CD4-positive, CD25-positive, alpha-beta regulatory T cell (primary cell): ENCODE measurements at regions not wholly inside any gene's neighbourhood (a gene's known extent, or its start where the extent isn't known, plus 50 kb on each side); places are given as distances from the start of the nearest gene placed in this dataset.
A peak's percentile ranks its signal among the peaks of the same experiment; 100 is the strongest.
"Not testable (repeated sequence)": the region's sequence is repeated elsewhere in the genome, so short reads cannot be mapped to it uniquely, and the experiment has no call there.

ENCODE experiments used
- ATAC-seq, 2 donors: fragments of 150-1000 bp; cut with Tn5 transposase; one replicate each; pipeline ENCODE4 v1.10.0; 2021; ENCODE audit warnings: low read depth in 2 of 2, moderate number of reproducible peaks in 2 of 2, moderate library complexity in 1 of 2
- DNase-seq, 3 donors: peaks; one replicate each; pipeline versions ENCODE4 v3.0.0 to v3.0.0-alpha.2; 2012 to 2022; ENCODE audit warnings: mixed read lengths in 1 of 3
- H3K27ac ChIP-seq: one replicate; pipeline ENCODE4 v1.7.0; 2013; ENCODE audit warnings: mild to moderate bottlenecking, low read length; ENCODE audit not compliant: insufficient read depth, poor library complexity, severe bottlenecking
- H3K27me3 ChIP-seq: one replicate; pipeline ENCODE4 v1.7.0; 2013; ENCODE audit warnings: low read length; ENCODE audit not compliant: control insufficient read depth, insufficient read depth
- H3K36me3 ChIP-seq: one replicate; pipeline ENCODE4 v1.7.0; 2013; ENCODE audit warnings: mild to moderate bottlenecking, low read length, moderate library complexity; ENCODE audit not compliant: control insufficient read depth, insufficient read depth
- H3K4me1 ChIP-seq: 2 replicates; pipeline ENCODE4 v1.7.0; 2013; ENCODE audit warnings: mild to moderate bottlenecking, low read length; ENCODE audit not compliant: insufficient read depth, control insufficient read depth, poor library complexity, severe bottlenecking
- H3K4me3 ChIP-seq: one replicate; pipeline ENCODE4 v1.7.0; 2013; ENCODE audit warnings: low read depth, mild to moderate bottlenecking, low read length, moderate library complexity
- H3K9me3 ChIP-seq, 2 experiments: 1 replicate in 1 of 2; 2 replicates in 1 of 2; pipeline ENCODE4 v1.7.0; 2013; ENCODE audit warnings: low read length in 2 of 2, mild to moderate bottlenecking in 1 of 2, moderate library complexity in 1 of 2; ENCODE audit not compliant: control insufficient read depth in 2 of 2
- H3K27ac Mint-ChIP-seq, 3 donors: one replicate each; pipeline ENCODE4 v1.8.0; 2020 to 2022; ENCODE audit warnings: mild to moderate bottlenecking in 3 of 3, mixed read lengths in 3 of 3, moderate library complexity in 2 of 3
- H3K27me3 Mint-ChIP-seq: one replicate; pipeline ENCODE4 v1.8.0; 2022; ENCODE audit warnings: mild to moderate bottlenecking, mixed read lengths
- H3K36me3 Mint-ChIP-seq: one replicate; pipeline ENCODE4 v1.8.0; 2020; ENCODE audit warnings: mixed read lengths
- H3K4me1 Mint-ChIP-seq, 4 donors: one replicate each; pipeline ENCODE4 v1.8.0; 2020 to 2022; ENCODE audit warnings: mixed read lengths in 4 of 4, mild to moderate bottlenecking in 1 of 4
- H3K4me3 Mint-ChIP-seq, 4 donors: one replicate each; pipeline ENCODE4 v1.8.0; 2020 to 2022; ENCODE audit warnings: mild to moderate bottlenecking in 4 of 4, mixed read lengths in 4 of 4, moderate library complexity in 3 of 4
- H3K9me3 Mint-ChIP-seq, 7 donors: one replicate each; pipeline ENCODE4 v1.8.0; 2020 to 2022; ENCODE audit warnings: mixed read lengths in 7 of 7, mild to moderate bottlenecking in 3 of 7, moderate library complexity in 2 of 7

DNA sequence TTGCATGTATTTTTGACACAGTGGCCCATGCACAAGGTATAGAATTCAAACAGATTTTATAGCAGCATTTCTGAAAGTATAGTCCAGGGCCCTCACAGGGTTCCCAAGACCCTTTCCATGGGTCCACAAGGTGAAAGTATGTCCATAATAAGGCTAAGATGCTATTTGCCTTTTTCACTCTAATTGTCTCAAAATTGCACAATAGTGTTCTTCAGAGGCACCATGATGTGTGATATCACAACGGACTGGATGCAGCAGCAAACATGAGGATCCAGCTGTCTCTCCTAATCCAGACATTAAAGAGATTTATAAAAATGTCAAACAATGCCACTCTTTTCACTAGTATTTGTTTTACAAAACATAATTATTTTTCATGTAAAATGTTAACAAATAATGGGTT lies 88.8 kb upstream of the PRDX6 start:
- Mint-ChIP-seq H3K27ac (no peak overlapping the region), H3K4me1 (peaks cover 0 to 2% (median 0%) of the 10 kb centered on the region in 4 donors), H3K36me3 (peaks cover 21% of the 10 kb centered on the region), H3K27me3 (no peaks in the 10 kb centered on the region), H3K9me3 (no peaks in the 10 kb centered on the region), H3K4me3 (no peak overlapping the region)
- ATAC-seq (no peak), DNase-seq (no peak)
- Histone ChIP-seq H3K36me3 (no peaks in the 10 kb centered on the region), H3K27ac (no peak overlapping the region), H3K9me3 (no peaks in the 10 kb centered on the region), H3K27me3 (no peaks in the 10 kb centered on the region), H3K4me1 (no peaks in the 10 kb centered on the region), H3K4me3 (no peak overlapping the region)

DNA sequence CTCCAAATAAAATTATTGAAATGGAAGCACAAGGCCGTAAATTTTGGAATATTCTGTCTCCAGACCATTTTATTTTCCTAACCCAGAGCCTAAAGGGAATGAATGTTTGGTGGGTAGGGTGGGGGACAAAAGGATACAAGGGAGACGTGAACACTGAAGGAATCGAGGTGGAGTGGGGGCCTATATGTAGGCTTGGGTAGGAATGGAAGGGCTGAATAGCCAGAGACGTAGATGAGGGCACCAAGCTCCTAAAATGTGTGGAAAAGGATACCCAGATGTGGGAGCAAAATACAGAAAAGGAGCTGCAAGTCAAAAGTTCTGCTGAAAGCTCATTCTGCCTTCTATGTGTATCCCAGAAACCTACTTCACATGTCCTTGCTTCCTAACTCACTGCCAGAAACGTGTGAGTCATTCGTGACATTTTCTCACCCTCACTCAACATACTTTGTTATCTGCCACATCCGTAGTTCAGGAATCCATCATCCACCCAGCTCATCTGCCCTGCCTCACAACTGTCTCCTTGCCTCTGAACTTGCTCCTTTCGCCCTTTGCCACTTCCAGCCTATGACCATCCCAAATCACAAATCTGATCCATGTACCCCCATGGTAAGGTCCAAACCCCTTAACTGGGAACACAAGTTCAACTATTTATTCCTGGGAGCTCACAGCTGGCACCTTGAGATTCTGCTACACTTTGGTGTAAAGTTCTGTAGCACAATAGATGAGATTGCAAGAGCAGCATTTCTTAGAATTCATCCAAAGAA lies 84.1 kb upstream of the PRDX6 start:
- Mint-ChIP-seq H3K4me3 (no peak overlapping the region), H3K36me3 (peaks cover 3% of the 10 kb centered on the region), H3K27me3 (no peaks in the 10 kb centered on the region), H3K27ac (peak overlapping the region in 1 of 3 donors; percentile 2), H3K9me3 (no peaks in the 10 kb centered on the region), H3K4me1 (no peaks in the 10 kb centered on the region)
- H3K27me3 ChIP-seq, result no peaks in the 10 kb centered on the region
- H3K4me3 ChIP-seq, result no peak overlapping the region
- no peak for DNase-seq
- no peak for ATAC-seq
- H3K9me3 ChIP-seq, result no peaks in the 10 kb centered on the region
- H3K27ac ChIP-seq, result no peak overlapping the region
- H3K36me3 ChIP-seq, result no peaks in the 10 kb centered on the region
- no peaks in the 10 kb centered on the region for H3K4me1 ChIP-seq

DNA sequence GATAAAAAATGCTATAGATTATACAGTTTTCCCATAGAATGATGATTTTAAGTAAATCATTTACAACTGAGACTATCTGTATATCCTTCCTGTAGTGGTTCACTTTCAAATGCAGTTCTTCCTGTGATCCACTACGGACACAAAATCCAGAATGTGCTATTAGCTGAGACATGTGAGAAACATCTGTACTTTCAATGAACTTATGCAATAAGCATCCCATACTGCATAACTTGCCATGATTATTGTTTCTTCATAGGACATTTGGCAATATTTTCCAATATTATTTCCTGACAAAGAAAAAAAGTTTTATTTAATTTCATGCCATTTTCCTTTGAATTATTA lies 83.5 kb upstream of the PRDX6 start:
- Mint-ChIP-seq H3K36me3 (peaks cover 3% of the 10 kb centered on the region), H3K27me3 (no peaks in the 10 kb centered on the region), H3K9me3 (no peaks in the 10 kb centered on the region), H3K4me3 (no peak overlapping the region), H3K4me1 (no peaks in the 10 kb centered on the region), H3K27ac (peak overlapping the region in 1 of 3 donors; percentile 2)
- Histone ChIP-seq H3K36me3 (no peaks in the 10 kb centered on the region), H3K9me3 (no peaks in the 10 kb centered on the region), H3K4me3 (no peak overlapping the region), H3K27ac (no peak overlapping the region), H3K27me3 (no peaks in the 10 kb centered on the region), H3K4me1 (no peaks in the 10 kb centered on the region)
- DNase-seq, result no peak
- ATAC-seq, result no peak

DNA sequence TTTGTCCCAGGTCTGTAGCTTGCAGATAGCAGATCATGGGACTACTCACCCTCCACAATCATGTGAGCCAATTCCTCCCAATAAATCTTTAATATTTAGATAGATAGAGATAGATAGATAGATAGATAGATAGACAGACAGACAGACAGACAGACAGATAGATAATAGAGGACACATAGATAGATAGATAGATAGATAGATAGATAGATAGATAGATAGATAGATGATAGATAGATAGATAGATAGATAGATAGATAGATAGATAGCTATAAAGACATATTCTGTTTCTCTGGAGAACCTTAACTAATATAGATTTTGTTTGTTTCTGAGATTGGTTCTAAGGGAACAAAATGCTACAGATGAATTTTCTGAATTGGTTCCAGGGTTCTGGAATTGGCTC lies 82.3 kb upstream of the PRDX6 start:
- H3K4me3 ChIP-seq, H3K27ac ChIP-seq, H3K4me1 ChIP-seq, H3K36me3 Mint-ChIP-seq, H3K27ac Mint-ChIP-seq, H3K27me3 Mint-ChIP-seq, H3K36me3 ChIP-seq, H3K9me3 Mint-ChIP-seq, DNase-seq, ATAC-seq, H3K27me3 ChIP-seq, H3K4me1 Mint-ChIP-seq, H3K9me3 ChIP-seq, H3K4me3 Mint-ChIP-seq: not testable (repeated sequence)

DNA sequence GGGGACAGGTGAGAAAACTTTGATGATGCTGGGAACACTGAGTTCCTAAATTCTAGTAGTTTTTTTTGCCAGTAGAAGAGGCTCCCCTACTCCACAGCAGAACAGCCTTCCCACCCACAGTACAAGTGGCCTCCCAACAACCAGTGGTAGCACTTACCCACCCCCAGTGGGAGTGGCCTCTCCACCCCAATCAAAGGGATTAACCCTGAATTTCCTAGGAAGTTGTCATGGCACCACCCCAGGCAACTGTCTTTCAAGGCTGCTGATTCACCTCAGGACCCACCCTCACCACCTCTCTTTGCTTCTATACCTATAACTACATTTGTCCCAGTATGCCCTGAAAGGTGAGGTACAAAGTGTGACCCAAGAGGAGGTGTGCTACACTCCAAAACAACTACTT lies 81.4 kb upstream of the PRDX6 start:
- DNase-seq (no peak), ATAC-seq (no peak)
- Mint-ChIP-seq H3K27ac (no peak overlapping the region), H3K4me3 (no peak overlapping the region), H3K9me3 (no peaks in the 10 kb centered on the region), H3K36me3 (peaks cover 3% of the 10 kb centered on the region), H3K4me1 (no peaks in the 10 kb centered on the region), H3K27me3 (no peaks in the 10 kb centered on the region)
- Histone ChIP-seq H3K9me3 (no peaks in the 10 kb centered on the region), H3K4me3 (no peak overlapping the region), H3K36me3 (peaks cover 3% of the 10 kb centered on the region), H3K27me3 (no peaks in the 10 kb centered on the region), H3K27ac (no peak overlapping the region), H3K4me1 (no peaks in the 10 kb centered on the region)

DNA sequence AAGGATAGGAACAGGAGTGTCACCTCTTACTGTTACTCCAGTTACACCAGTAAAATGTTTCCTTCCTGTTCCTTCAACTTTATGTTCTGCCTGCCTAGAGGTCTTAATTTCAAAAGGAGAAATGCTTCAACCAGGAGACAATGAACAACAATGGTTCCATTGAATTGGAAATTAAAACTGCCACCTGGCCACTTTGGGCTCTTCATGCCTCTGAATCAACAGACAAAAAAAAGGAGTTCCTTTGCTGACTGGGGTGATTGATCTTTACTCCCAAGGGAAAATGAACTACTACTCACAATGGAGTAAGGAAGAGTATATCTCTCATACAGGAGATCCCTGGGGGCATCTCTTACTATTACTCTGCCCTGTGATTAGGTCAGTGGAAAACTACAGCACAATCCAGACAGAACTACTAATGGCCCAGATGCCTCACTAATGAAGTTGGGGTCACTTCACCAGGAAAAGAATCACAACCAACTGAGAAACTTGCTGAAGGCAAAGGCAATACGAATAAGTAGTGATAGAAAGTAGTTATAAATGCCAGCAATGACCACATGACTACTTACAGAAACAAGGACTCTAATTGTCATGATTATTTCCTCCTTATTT lies 76.6 kb upstream of the PRDX6 start:
- H3K9me3 ChIP-seq, result no peaks in the 10 kb centered on the region
- Mint-ChIP-seq H3K4me1 (peaks cover 0 to 2% (median 0%) of the 10 kb centered on the region in 4 donors), H3K27me3 (no peaks in the 10 kb centered on the region), H3K36me3 (peaks cover 13% of the 10 kb centered on the region), H3K27ac (no peak overlapping the region), H3K4me3 (no peak overlapping the region), H3K9me3 (no peaks in the 10 kb centered on the region)
- ATAC-seq, result no peak
- DNase-seq, result no peak
- H3K27me3 ChIP-seq, result no peaks in the 10 kb centered on the region
- no peak overlapping the region for H3K4me3 ChIP-seq
- no peak overlapping the region for H3K27ac ChIP-seq
- H3K36me3 ChIP-seq, result peaks cover 3% of the 10 kb centered on the region
- H3K4me1 ChIP-seq, result no peaks in the 10 kb centered on the region

DNA sequence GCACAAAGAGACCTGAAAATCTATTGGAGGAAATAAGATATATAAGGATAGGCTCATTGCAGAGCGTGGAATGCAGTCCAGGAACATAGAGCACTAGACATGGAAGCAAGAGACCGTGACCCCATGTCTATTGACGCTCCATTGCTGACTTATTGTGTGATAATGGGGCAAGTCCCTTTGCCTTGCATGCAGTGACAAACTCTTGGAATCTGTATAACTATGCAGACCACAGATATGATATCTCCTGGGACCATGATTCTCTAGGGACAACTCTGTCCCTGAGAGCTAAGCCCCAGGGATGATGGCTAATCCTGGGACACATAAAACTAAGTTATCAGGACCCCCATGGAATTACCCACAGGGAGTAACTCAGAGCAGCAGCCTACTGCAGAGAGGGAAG lies 73.1 kb upstream of the PRDX6 start:
- Histone ChIP-seq H3K9me3 (no peaks in the 10 kb centered on the region), H3K36me3 (peaks cover 3% of the 10 kb centered on the region), H3K4me1 (no peaks in the 10 kb centered on the region), H3K27me3 (no peaks in the 10 kb centered on the region), H3K27ac (no peak overlapping the region), H3K4me3 (no peak overlapping the region)
- Mint-ChIP-seq H3K27me3 (no peaks in the 10 kb centered on the region), H3K4me1 (peaks cover 0 to 7% (median 1%) of the 10 kb centered on the region in 4 donors), H3K27ac (no peak overlapping the region), H3K4me3 (no peak overlapping the region), H3K9me3 (no peaks in the 10 kb centered on the region), H3K36me3 (peaks cover 15% of the 10 kb centered on the region)
- no peak for ATAC-seq
- DNase-seq, result no peak

DNA sequence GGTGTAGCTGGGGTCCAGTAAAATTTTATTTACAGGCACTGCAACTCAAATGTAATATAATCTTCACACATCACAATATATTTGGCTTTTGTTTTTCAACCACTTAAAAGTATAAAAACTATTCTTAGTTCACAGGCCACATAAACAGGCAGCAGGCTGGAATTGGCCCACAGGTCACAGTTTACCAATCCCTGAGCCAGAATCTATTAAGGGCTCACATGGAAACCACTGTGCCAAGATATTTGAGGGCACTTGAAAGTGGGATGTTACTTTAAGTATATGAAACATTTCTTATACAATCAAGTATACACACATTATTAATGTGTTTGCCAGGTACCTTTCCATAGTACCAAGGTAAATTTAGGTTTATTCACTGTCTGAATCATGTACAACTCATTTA lies 71.9 kb upstream of the PRDX6 start:
- H3K4me1 Mint-ChIP-seq, result peaks cover 0 to 7% (median 3%) of the 10 kb centered on the region in 4 donors
- ATAC-seq (no peak), DNase-seq (no peak)
- H3K27me3 Mint-ChIP-seq, result no peaks in the 10 kb centered on the region
- Histone ChIP-seq H3K27ac (no peak overlapping the region), H3K9me3 (no peaks in the 10 kb centered on the region), H3K36me3 (peaks cover 3% of the 10 kb centered on the region), H3K4me1 (no peaks in the 10 kb centered on the region), H3K4me3 (no peak overlapping the region), H3K27me3 (no peaks in the 10 kb centered on the region)
- no peak overlapping the region for H3K27ac Mint-ChIP-seq
- H3K36me3 Mint-ChIP-seq, result peaks cover 17% of the 10 kb centered on the region
- H3K4me3 Mint-ChIP-seq, result no peak overlapping the region
- H3K9me3 Mint-ChIP-seq, result no peaks in the 10 kb centered on the region
